ENCODE measurements at regions not wholly inside any gene's neighbourhood (a gene's known extent, or its start where the extent isn't known, plus 50 kb on each side); places are given as distances from the start of the nearest gene placed in this dataset.

DNA sequence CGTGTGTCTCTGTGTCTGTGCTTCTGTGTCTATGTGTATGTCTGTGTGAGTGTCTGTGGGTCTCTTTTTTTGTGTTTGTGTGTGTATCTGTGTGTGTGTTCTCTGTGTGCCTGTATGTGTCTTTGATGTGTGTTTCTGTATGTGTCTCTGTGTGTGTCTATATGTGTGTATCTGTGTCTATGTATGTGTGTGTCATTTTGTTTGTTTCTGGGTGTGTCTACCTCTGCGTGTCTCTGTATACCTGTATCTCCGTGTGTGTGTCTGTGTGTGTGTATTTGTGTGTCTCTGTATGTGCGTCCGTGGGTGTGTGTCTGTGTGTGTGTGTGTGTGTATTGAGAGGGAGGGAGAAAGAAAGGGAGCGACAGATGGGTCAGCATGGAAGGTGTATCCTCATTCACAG lies 106.3 kb upstream of the TRABD2B start:
- DNase-seq (ENCODE audit: low spot score) (no peak), ATAC-seq (no peak)
- Histone ChIP-seq H3K79me2 (replicated peaks; ENCODE audit: insufficient read depth) (no peaks in the 10 kb centered on the region), H3K9me2 (ENCODE audit: insufficient read depth) (no peaks in the 10 kb centered on the region), H3K36me3 (ENCODE audit: insufficient read depth) (no peaks in the 10 kb centered on the region), H3K4me1 (ENCODE audit: insufficient read depth) (no peaks in the 10 kb centered on the region), H3K4me3 (no peak overlapping the region), H3F3A (replicated peaks; ENCODE audit: low read depth) (no peaks in the 10 kb centered on the region), H4K20me1 (replicated peaks; ENCODE audit: insufficient read depth) (no peaks in the 10 kb centered on the region), H2AFZ (no peak overlapping the region), H3K27me3 (ENCODE audit: insufficient read depth) (no peaks in the 10 kb centered on the region), H3K4me2 (no peak overlapping the region), H3K27ac (ENCODE audit: low read depth) (no peak overlapping the region)
- TF ChIP-seq, protein P1, sequence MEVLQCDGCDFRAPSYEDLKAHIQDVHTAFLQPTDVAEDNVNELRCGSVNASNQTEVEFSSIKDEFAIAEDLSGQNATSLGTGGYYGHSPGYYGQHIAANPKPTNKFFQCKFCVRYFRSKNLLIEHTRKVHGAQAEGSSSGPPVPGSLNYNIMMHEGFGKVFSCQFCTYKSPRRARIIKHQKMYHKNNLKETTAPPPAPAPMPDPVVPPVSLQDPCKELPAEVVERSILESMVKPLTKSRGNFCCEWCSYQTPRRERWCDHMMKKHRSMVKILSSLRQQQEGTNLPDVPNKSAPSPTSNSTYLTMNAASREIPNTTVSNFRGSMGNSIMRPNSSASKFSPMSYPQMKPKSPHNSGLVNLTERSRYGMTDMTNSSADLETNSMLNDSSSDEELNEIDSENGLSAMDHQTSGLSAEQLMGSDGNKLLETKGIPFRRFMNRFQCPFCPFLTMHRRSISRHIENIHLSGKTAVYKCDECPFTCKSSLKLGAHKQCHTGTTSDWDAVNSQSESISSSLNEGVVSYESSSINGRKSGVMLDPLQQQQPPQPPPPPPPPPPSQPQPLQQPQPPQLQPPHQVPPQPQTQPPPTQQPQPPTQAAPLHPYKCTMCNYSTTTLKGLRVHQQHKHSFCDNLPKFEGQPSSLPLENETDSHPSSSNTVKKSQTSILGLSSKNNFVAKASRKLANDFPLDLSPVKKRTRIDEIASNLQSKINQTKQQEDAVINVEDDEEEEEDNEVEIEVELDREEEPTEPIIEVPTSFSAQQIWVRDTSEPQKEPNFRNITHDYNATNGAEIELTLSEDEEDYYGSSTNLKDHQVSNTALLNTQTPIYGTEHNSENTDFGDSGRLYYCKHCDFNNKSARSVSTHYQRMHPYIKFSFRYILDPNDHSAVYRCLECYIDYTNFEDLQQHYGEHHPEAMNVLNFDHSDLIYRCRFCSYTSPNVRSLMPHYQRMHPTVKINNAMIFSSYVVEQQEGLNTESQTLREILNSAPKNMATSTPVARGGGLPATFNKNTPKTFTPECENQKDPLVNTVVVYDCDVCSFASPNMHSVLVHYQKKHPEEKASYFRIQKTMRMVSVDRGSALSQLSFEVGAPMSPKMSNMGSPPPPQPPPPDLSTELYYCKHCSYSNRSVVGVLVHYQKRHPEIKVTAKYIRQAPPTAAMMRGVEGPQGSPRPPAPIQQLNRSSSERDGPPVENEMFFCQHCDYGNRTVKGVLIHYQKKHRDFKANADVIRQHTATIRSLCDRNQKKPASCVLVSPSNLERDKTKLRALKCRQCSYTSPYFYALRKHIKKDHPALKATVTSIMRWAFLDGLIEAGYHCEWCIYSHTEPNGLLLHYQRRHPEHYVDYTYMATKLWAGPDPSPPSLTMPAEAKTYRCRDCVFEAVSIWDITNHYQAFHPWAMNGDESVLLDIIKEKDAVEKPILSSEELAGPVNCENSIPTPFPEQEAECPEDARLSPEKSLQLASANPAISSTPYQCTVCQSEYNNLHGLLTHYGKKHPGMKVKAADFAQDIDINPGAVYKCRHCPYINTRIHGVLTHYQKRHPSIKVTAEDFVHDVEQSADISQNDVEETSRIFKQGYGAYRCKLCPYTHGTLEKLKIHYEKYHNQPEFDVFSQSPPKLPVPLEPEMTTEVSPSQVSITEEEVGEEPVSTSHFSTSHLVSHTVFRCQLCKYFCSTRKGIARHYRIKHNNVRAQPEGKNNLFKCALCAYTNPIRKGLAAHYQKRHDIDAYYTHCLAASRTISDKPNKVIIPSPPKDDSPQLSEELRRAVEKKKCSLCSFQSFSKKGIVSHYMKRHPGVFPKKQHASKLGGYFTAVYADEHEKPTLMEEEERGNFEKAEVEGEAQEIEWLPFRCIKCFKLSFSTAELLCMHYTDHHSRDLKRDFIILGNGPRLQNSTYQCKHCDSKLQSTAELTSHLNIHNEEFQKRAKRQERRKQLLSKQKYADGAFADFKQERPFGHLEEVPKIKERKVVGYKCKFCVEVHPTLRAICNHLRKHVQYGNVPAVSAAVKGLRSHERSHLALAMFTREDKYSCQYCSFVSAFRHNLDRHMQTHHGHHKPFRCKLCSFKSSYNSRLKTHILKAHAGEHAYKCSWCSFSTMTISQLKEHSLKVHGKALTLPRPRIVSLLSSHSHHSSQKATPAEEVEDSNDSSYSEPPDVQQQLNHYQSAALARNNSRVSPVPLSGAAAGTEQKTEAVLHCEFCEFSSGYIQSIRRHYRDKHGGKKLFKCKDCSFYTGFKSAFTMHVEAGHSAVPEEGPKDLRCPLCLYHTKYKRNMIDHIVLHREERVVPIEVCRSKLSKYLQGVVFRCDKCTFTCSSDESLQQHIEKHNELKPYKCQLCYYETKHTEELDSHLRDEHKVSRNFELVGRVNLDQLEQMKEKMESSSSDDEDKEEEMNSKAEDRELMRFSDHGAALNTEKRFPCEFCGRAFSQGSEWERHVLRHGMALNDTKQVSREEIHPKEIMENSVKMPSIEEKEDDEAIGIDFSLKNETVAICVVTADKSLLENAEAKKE (CRISPR knock-in tag; IDR thresholded peaks at IDR 0.05), result no peak
- TF ChIP-seq ZNF114 (CRISPR knock-in tag; IDR thresholded peaks at IDR 0.05), result no peak
- no peak for TF ChIP-seq EZH2phosphoT487 (IDR thresholded peaks at IDR 0.05; ENCODE audit: unreplicated experiment)
- TF ChIP-seq, protein P2, sequence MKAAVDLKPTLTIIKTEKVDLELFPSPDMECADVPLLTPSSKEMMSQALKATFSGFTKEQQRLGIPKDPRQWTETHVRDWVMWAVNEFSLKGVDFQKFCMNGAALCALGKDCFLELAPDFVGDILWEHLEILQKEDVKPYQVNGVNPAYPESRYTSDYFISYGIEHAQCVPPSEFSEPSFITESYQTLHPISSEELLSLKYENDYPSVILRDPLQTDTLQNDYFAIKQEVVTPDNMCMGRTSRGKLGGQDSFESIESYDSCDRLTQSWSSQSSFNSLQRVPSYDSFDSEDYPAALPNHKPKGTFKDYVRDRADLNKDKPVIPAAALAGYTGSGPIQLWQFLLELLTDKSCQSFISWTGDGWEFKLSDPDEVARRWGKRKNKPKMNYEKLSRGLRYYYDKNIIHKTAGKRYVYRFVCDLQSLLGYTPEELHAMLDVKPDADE (IDR thresholded peaks at IDR 0.05), result no peak
- TF ChIP-seq CREB1 (CRISPR knock-in tag; IDR thresholded peaks at IDR 0.05; ENCODE audit: low read depth), result no peak
- no peak for TF ChIP-seq STAT1 (IDR thresholded peaks at IDR 0.05; ENCODE audit: unreplicated experiment)
- no peak for TF ChIP-seq NANOG (IDR thresholded peaks at IDR 0.05; ENCODE audit: borderline replicate concordance)
- TF ChIP-seq JUNB (IDR thresholded peaks at IDR 0.05; ENCODE audit: unreplicated experiment), result no peak
- TF ChIP-seq, protein P3, sequence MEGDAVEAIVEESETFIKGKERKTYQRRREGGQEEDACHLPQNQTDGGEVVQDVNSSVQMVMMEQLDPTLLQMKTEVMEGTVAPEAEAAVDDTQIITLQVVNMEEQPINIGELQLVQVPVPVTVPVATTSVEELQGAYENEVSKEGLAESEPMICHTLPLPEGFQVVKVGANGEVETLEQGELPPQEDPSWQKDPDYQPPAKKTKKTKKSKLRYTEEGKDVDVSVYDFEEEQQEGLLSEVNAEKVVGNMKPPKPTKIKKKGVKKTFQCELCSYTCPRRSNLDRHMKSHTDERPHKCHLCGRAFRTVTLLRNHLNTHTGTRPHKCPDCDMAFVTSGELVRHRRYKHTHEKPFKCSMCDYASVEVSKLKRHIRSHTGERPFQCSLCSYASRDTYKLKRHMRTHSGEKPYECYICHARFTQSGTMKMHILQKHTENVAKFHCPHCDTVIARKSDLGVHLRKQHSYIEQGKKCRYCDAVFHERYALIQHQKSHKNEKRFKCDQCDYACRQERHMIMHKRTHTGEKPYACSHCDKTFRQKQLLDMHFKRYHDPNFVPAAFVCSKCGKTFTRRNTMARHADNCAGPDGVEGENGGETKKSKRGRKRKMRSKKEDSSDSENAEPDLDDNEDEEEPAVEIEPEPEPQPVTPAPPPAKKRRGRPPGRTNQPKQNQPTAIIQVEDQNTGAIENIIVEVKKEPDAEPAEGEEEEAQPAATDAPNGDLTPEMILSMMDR (conservative IDR thresholded peaks at IDR 0.05; ENCODE audit: low read depth in 2 of 2), result no peak
- TF ChIP-seq POLR2AphosphoS5 (IDR thresholded peaks at IDR 0.05; ENCODE audit: low read depth), result no peak
- TF ChIP-seq, protein P4, sequence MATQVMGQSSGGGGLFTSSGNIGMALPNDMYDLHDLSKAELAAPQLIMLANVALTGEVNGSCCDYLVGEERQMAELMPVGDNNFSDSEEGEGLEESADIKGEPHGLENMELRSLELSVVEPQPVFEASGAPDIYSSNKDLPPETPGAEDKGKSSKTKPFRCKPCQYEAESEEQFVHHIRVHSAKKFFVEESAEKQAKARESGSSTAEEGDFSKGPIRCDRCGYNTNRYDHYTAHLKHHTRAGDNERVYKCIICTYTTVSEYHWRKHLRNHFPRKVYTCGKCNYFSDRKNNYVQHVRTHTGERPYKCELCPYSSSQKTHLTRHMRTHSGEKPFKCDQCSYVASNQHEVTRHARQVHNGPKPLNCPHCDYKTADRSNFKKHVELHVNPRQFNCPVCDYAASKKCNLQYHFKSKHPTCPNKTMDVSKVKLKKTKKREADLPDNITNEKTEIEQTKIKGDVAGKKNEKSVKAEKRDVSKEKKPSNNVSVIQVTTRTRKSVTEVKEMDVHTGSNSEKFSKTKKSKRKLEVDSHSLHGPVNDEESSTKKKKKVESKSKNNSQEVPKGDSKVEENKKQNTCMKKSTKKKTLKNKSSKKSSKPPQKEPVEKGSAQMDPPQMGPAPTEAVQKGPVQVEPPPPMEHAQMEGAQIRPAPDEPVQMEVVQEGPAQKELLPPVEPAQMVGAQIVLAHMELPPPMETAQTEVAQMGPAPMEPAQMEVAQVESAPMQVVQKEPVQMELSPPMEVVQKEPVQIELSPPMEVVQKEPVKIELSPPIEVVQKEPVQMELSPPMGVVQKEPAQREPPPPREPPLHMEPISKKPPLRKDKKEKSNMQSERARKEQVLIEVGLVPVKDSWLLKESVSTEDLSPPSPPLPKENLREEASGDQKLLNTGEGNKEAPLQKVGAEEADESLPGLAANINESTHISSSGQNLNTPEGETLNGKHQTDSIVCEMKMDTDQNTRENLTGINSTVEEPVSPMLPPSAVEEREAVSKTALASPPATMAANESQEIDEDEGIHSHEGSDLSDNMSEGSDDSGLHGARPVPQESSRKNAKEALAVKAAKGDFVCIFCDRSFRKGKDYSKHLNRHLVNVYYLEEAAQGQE (IDR thresholded peaks at IDR 0.05; ENCODE audit: unreplicated experiment), result no peak
- Mint-ChIP-seq H3K27ac (no peak overlapping the region), H3K9me3 (no peaks in the 10 kb centered on the region; the same call in 2 of the 3 replicates), H3K36me3 (ENCODE audit: low read depth) (no peaks in the 10 kb centered on the region), H3K4me3 (no peak overlapping the region), H3K27me3 (ENCODE audit: insufficient read depth, low read depth, poor library complexity) (peaks cover 7% of the 10 kb centered on the region), H3K4me1 (no peaks in the 10 kb centered on the region)
